ENCODE measurements at regions not wholly inside any gene's neighbourhood (a gene's known extent, or its start where the extent isn't known, plus 50 kb on each side); places are given as distances from the start of the nearest gene placed in this dataset.

DNA sequence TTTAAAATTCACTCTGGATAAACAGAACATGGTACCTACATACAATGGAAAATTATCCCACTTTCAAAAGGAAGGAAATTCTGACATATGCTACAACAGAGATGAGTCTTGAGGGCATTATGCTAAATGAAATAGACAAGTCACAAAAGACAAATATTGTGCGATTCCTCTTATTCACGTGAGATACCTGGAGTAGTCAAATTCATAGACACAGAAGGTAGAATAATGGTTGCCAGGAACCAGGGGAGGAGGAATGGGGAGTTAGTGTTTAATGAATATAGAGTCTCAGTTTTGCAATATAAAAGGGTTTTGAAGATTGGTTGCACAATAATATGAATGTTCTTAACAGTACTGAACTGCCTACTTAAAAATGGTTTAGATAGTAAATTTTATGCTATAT is 69.8 kb upstream of the WAC start:
- Mint-ChIP-seq H3K9me3 (ENCODE audit: unreplicated experiment) (no peaks in the 10 kb centered on the region), H3K4me1 (ENCODE audit: low read depth, unreplicated experiment) (no peaks in the 10 kb centered on the region), H3K4me3 (ENCODE audit: unreplicated experiment) (no peak overlapping the region), H3K27me3 (ENCODE audit: unreplicated experiment) (no peaks in the 10 kb centered on the region), H3K36me3 (ENCODE audit: unreplicated experiment) (peaks cover 10% of the 10 kb centered on the region), H3K27ac (ENCODE audit: unreplicated experiment) (no peak overlapping the region)
- no peak for DNase-seq
- TF ChIP-seq, protein P1, sequence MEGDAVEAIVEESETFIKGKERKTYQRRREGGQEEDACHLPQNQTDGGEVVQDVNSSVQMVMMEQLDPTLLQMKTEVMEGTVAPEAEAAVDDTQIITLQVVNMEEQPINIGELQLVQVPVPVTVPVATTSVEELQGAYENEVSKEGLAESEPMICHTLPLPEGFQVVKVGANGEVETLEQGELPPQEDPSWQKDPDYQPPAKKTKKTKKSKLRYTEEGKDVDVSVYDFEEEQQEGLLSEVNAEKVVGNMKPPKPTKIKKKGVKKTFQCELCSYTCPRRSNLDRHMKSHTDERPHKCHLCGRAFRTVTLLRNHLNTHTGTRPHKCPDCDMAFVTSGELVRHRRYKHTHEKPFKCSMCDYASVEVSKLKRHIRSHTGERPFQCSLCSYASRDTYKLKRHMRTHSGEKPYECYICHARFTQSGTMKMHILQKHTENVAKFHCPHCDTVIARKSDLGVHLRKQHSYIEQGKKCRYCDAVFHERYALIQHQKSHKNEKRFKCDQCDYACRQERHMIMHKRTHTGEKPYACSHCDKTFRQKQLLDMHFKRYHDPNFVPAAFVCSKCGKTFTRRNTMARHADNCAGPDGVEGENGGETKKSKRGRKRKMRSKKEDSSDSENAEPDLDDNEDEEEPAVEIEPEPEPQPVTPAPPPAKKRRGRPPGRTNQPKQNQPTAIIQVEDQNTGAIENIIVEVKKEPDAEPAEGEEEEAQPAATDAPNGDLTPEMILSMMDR (IDR thresholded peaks at IDR 0.05; ENCODE audit: partially characterized antibody, unreplicated experiment) = no peak

DNA sequence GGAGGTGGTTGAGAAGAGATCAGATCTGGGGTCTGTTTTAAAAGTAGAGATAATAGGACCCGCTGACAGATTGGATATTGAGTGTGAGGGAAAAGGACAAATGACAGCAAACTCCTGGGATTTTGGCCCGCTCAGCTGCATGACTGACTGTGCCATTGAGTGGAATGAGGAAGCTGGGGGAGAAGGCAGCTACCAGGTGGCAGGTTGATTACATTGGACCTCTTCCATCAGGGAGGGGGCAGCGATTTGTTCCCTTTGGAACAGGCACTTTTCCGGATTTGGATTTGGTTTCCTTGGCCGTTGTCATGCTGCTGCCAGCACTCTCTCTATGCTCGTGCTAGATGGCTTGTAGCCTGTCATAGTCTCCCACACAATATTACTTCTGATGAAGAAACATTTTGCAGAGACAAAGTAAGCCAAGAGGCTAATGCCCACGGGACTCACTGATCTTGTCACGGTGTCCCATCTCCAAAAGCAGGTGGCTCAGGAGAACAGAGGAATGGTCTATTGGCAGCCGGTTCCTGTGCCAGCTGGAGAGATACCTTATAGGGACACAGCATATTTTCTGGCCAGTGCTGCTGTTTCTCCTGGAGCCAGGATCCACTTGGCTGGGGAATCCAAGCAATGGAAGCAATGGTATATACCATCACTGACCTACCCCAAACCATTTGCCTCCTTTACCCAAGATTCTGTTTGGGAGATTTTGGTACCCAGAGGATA is 69.1 kb upstream of the WAC start:
- Mint-ChIP-seq H3K27ac (ENCODE audit: unreplicated experiment) (no peak overlapping the region), H3K4me1 (ENCODE audit: low read depth, unreplicated experiment) (no peaks in the 10 kb centered on the region), H3K36me3 (ENCODE audit: unreplicated experiment) (peaks cover 9% of the 10 kb centered on the region), H3K4me3 (ENCODE audit: unreplicated experiment) (no peak overlapping the region), H3K27me3 (ENCODE audit: unreplicated experiment) (no peaks in the 10 kb centered on the region), H3K9me3 (ENCODE audit: unreplicated experiment) (no peaks in the 10 kb centered on the region)
- TF ChIP-seq, protein P1 (IDR thresholded peaks at IDR 0.05; ENCODE audit: partially characterized antibody, unreplicated experiment) = no peak
- no peak for DNase-seq

DNA sequence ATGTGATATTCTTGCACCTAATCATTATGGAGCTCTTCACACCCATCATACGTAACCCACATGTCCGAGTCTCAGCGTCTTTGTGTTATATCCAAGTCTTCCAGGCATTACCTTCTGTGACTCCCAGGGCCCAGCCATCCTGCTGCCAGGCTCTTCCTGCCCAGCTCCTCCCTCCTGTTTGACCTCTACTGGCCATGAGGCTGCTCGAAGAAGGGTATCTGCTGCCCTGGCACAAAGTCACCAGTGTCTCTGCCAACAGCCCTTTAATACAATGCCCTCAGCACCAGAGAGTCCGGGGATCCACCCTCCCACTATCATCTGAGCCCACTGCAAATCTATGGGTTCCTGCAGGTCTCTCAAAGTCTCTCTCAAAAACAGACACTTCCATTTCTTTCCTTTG is 65.3 kb upstream of the WAC start:
- no peaks in the 10 kb centered on the region for H3K9me3 Mint-ChIP-seq (ENCODE audit: unreplicated experiment)
- no peaks in the 10 kb centered on the region for H3K4me1 Mint-ChIP-seq (ENCODE audit: low read depth, unreplicated experiment)
- no peak for DNase-seq
- no peak overlapping the region for H3K4me3 Mint-ChIP-seq (ENCODE audit: unreplicated experiment)
- no peak overlapping the region for H3K27ac Mint-ChIP-seq (ENCODE audit: unreplicated experiment)
- TF ChIP-seq, protein P1 (IDR thresholded peaks at IDR 0.05; ENCODE audit: partially characterized antibody, unreplicated experiment) = no peak
- no peaks in the 10 kb centered on the region for H3K27me3 Mint-ChIP-seq (ENCODE audit: unreplicated experiment)
- no peaks in the 10 kb centered on the region for H3K36me3 Mint-ChIP-seq (ENCODE audit: unreplicated experiment)

DNA sequence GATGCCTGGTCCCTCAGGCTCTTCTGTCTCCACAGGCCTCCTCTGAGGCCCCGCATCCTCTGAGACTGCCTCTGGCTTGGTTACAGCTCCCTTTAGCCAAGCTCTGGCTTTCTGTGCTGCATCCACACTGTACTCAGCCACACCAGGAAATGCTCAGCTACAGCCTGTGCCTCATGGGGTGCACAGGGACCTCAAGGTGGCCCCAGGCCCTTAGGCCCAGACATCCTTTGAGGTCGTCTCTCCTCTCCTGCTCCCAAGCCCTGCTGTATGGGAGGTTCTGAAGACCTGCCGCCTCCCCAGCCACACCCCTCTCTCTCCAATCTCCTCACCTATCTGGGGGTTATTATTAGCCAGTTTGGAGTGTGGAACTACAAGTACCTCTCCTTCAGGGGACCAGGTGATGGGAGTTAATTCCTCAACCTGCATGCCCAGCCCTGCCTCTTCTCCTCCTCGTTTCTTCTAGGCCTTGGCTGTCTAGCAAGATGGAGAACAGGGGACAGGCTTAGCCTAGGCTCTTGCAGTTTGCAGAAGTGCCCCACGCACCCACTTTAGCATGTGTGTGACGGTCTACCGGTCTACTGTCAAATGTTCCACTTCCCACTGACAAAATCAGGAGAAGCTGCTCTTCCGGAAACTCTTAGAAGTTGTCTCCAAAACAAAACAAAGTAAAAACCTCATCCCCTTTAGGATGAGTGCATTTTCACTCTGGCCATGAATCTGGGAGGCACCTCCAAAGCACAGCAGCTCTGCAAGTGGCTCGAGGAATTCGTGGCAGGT is 64.0 kb upstream of the WAC start:
- Mint-ChIP-seq H3K36me3 (ENCODE audit: unreplicated experiment) (peaks cover under 1% of the 10 kb centered on the region), H3K27me3 (ENCODE audit: unreplicated experiment) (peaks cover 3% of the 10 kb centered on the region), H3K4me3 (ENCODE audit: unreplicated experiment) (no peak overlapping the region), H3K9me3 (ENCODE audit: unreplicated experiment) (no peaks in the 10 kb centered on the region), H3K27ac (ENCODE audit: unreplicated experiment) (no peak overlapping the region), H3K4me1 (ENCODE audit: low read depth, unreplicated experiment) (no peaks in the 10 kb centered on the region)
- TF ChIP-seq, protein P1 (IDR thresholded peaks at IDR 0.05; ENCODE audit: partially characterized antibody, unreplicated experiment) = no peak
- DNase-seq = no peak

All from glutamatergic neuron (in vitro differentiated cells).